Mononuclear cell (primary cell): ENCODE measurements at regions not wholly inside any gene's neighbourhood (a gene's known extent, or its start where the extent isn't known, plus 50 kb on each side); places are given as distances from the start of the nearest gene placed in this dataset.

Source experiments
- H3K27me3 ChIP-seq: 2 replicates; pipeline ENCODE4 v1.6.0; 2011; ENCODE audit warnings: low read length, control low read depth; ENCODE audit not compliant: insufficient read depth
- H3K4me1 ChIP-seq: 2 replicates; pipeline ENCODE4 v1.5.1; 2011; ENCODE audit warnings: mild to moderate bottlenecking, low read length, control low read depth; ENCODE audit not compliant: insufficient read depth
- H3K4me3 ChIP-seq: 2 replicates; pipeline ENCODE4 v1.5.1; 2011; ENCODE audit warnings: mild to moderate bottlenecking, low read length, moderate library complexity
- H3K9me3 ChIP-seq: 2 replicates; pipeline ENCODE4 v1.5.1; 2011; ENCODE audit warnings: low read depth, mild to moderate bottlenecking, control low read depth, low read length

DNA sequence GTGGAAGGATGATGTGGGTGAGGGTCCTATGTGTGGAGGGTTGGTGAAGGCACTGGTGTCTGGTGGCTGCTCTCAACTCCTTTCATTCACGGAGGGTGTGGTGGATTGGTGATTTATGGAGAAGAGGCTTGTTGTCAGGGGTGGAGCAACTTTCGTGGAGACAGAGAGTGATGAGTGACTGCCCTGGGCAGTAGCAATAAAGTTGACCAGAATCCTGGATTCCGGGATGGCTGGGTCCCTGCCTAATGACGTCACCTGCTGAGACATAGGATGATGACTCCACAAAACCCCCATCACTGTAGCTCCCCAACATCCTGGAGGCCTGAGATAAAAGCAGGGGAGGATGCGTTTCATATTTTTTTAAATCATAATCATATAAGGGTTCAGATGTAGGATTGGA lies 193.0 kb downstream of the ACKR3 start:
- no peaks in the 10 kb centered on the region for H3K27me3 ChIP-seq
- H3K4me3 ChIP-seq: no peak overlapping the region
- H3K4me1 ChIP-seq: no peaks in the 10 kb centered on the region
- H3K9me3 ChIP-seq: no peaks in the 10 kb centered on the region

DNA sequence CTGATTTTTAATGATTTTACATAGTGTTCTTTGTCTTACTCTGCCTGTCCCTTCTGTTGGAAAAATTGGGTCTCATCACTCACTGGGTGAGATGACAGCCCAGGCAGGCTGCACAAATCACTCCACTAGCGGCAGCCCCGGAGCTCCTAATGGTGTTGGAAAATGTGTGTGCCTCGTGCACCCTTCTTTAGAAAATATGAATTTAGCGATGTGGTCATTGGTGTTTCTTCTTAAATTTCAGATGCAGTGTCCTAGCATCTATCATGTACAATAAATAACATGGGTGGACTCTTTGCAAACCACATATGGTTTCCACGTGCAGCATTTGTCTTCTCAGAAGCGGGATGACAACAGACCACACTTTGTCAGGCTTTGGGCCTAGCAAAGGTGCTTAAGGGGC lies 194.2 kb downstream of the ACKR3 start:
- Histone ChIP-seq H3K9me3 (no peaks in the 10 kb centered on the region), H3K4me1 (no peaks in the 10 kb centered on the region), H3K27me3 (no peaks in the 10 kb centered on the region), H3K4me3 (no peak overlapping the region)

DNA sequence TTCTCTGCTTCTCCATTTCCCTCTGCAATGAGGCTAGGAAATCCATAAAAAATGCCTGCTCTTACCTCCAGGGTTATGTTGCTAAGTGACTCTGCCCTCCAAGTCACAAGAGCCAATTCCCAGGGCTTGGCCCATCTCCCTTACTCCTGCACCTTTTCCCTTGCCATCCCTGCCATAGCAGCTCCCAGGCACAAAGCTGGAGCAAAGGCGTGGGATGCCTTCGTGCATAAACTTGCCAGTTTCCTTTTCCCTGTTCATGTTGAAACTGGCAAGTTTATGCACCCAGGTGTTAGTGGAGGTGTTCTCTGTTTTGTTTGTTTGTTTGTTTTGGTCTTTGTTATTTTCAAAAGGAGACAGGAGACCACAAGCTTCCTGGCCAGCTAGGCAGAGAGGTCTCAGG lies 195.1 kb downstream of the ACKR3 start:
- Histone ChIP-seq H3K4me3 (no peak overlapping the region), H3K27me3 (no peaks in the 10 kb centered on the region), H3K9me3 (no peaks in the 10 kb centered on the region), H3K4me1 (no peaks in the 10 kb centered on the region)

GRCh38 chr2:236765478-236765877 lies 195.9 kb downstream of the ACKR3 start:
- Histone ChIP-seq H3K4me3 (no peak overlapping the region), H3K4me1 (no peaks in the 10 kb centered on the region), H3K27me3 (no peaks in the 10 kb centered on the region), H3K9me3 (no peaks in the 10 kb centered on the region)

GRCh38 chr2:236766850-236767249 lies 197.2 kb downstream of the ACKR3 start:
- Histone ChIP-seq H3K9me3 (no peaks in the 10 kb centered on the region), H3K27me3 (no peaks in the 10 kb centered on the region), H3K4me3 (no peak overlapping the region), H3K4me1 (no peaks in the 10 kb centered on the region)

DNA sequence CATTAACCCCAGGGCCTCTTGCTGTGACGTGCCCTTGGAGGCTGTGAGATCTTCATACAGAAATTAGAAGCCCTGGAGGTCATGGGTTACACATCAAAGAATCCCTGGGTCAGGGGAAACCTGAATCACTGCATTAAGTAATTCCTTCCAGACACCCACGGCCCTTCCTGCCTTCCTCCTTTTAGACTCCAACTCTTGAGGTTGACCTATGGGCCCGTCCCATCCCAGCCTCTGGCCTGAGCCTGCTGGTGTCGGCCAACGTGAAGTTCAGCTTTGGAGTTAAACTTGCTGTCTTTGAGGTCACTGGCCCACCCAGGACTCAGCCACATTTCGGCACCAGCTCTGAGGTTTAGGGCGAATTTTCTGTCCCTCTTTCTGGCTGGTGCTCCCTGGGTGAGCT lies 198.3 kb downstream of the ACKR3 start:
- Histone ChIP-seq H3K9me3 (no peaks in the 10 kb centered on the region), H3K4me3 (no peak overlapping the region), H3K27me3 (no peaks in the 10 kb centered on the region), H3K4me1 (no peaks in the 10 kb centered on the region)

DNA sequence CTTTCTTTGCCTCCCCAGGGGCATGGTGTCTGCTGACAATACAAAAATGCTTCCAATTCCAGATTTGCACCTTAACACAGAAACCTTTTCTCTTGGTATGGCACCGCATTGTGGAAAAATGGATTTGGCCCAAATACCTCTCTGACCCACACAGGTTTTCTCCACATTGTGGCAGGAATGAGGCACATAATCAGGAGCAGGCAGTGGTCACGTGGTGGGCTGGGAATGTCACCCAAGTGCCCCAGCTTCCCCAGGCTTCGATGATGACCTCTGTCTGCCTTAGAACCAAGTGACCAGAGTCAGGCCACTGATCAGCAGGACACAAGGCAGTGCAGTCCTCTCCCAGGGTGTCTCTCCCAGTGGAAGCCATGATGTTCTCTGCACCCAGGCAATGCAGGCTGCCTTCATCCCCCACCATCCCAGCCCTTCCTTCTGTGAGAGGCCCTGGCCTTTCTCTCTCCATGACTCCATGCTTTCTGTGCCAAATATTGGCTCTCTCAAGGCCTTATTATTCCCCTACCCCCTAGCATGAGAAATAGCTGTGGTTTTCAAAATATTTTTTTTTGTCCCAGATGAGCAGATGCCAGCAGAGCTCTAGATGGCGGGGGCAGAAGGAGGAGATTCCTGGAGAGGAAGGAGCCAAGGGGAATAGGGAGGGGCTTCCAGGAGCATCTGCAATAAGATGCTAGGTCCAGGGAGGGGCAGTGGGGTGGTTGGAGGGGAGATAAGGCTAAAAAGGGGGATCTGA lies 198.9 kb downstream of the ACKR3 start:
- H3K9me3 ChIP-seq: no peaks in the 10 kb centered on the region
- H3K4me3 ChIP-seq: no peak overlapping the region
- H3K4me1 ChIP-seq: no peaks in the 10 kb centered on the region
- no peaks in the 10 kb centered on the region for H3K27me3 ChIP-seq

DNA sequence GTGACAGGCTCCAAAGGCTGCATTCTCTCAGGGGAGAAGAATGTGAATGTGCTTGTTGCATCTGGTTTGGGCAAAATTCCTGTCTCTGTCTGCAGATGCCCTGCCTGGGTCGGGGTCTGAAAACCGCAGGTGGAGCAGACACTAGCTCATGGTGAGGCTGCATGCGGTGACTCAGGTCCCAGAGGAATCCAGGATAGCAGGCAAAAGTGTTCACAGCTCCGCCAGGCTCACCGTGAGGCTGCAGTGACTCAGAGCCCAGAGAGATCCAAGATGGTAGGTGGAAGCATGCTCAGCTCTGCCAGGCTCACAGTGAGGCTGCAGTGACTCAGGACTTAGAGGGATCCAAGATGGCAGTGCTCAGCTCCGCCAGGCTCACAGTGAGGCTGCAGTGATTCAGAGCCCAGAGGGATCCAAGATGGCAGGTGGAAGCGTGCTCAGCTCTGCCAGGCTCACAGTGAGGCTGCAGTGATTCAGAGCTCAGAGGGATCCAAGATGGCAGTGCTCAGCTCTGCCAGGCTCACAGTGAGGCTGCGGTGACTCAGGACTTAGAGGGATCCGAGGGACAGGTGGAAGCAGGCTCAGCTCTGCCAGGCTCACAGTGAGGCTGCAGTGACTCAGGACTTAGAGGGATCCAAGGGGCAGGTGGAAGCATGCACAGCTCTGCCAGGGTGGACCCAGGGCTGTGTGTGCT lies 200.5 kb downstream of the ACKR3 start:
- Histone ChIP-seq H3K9me3 (no peaks in the 10 kb centered on the region), H3K4me3 (no peak overlapping the region), H3K27me3 (no peaks in the 10 kb centered on the region), H3K4me1 (no peaks in the 10 kb centered on the region)

DNA sequence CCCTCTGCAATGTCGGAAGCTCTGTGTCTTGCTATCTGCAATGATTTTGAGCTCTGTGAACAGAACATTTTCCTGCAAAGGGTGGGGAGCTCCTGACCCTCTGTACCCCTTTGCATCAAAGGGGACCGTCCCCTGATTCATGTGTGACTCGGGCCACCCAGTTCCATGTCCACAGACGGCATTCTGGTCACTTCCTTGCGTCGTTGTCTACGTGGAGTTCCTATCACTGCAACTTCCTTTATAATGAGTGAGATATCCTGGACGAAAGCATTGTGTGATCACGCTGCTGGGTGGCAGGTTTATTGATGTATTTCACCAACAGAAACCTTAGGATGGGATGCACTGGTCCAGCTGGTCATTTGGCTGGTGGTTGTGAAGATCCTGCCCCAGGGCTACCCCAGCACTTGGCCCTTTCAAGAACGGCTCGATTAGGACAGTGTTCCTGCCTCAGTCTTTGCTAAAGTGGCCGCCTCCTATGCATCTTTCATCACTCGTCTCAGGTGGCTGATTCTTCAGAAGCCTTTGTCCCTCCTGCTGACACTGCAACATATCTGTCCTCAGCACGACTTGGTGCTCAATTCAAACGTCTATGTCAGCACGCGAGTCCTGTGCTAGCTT lies 202.7 kb downstream of the ACKR3 start:
- H3K9me3 ChIP-seq: no peaks in the 10 kb centered on the region
- H3K4me3 ChIP-seq: no peak overlapping the region
- H3K4me1 ChIP-seq: no peaks in the 10 kb centered on the region
- H3K27me3 ChIP-seq: no peaks in the 10 kb centered on the region

GRCh38 chr2:236773206-236773605 lies 203.6 kb downstream of the ACKR3 start:
- Histone ChIP-seq H3K4me3 (no peak overlapping the region), H3K4me1 (no peaks in the 10 kb centered on the region), H3K9me3 (no peaks in the 10 kb centered on the region), H3K27me3 (no peaks in the 10 kb centered on the region)

DNA sequence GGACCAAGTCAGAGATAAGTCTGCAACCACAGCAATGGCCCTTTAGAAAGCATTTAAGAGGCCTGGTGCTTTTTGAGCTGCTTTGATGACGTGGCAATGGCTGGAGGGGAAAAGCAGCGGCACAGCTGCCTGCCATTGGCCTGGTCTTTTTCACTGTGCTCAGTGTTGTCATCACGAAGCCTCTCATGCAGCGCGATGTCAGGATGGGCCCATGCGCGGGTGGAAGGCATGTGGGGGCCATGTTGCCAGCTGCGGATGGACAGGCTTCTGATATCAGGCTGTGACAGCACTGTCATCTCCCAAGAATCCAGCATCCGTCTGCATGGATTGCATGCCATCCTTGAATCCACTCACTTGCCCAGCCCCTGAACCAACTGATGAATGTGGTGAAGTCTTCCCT lies 204.5 kb downstream of the ACKR3 start:
- H3K4me1 ChIP-seq: no peaks in the 10 kb centered on the region
- H3K9me3 ChIP-seq: no peaks in the 10 kb centered on the region
- H3K27me3 ChIP-seq: no peaks in the 10 kb centered on the region
- no peak overlapping the region for H3K4me3 ChIP-seq

DNA sequence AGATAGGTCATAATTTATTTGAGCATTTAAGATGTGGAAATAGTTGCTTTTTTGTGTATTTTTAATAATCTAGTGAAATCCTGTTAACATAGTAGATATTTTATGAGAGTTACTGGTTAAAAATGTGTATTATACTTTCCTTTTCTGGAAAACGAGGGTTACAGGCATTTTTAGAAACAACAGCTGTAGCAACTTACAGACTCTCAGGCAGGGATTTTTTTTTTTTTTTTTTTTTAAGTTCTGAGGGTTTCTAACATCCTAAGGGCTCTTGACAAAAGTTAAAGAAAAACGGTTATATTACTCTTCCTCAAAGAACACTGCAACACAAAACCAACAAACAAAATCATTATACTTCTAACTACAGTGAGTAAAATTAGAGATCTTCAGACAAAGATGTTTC lies 205.9 kb downstream of the ACKR3 start:
- no peaks in the 10 kb centered on the region for H3K27me3 ChIP-seq
- no peaks in the 10 kb centered on the region for H3K9me3 ChIP-seq
- no peak overlapping the region for H3K4me3 ChIP-seq
- no peaks in the 10 kb centered on the region for H3K4me1 ChIP-seq

DNA sequence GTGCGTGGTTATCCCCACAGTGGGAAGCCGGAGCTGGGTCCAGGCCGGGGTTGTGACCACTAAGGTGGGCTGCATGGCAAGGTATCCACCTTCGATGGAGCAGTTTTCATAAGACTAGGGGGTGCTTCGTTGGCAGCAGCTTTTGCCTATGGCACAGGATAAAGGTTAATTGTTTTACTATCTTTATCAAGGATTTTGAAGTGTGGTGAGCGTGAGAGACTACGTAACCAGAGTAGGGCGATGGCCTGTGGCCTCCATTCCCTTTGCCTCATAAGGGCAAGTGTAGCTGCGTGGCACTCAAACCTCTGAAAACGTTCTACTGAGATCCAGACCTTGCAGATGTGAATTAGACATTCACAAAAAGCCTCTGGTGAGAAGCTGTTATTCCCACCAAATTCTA lies 206.6 kb downstream of the ACKR3 start:
- Histone ChIP-seq H3K27me3 (no peaks in the 10 kb centered on the region), H3K4me3 (no peak overlapping the region), H3K9me3 (no peaks in the 10 kb centered on the region), H3K4me1 (no peaks in the 10 kb centered on the region)

DNA sequence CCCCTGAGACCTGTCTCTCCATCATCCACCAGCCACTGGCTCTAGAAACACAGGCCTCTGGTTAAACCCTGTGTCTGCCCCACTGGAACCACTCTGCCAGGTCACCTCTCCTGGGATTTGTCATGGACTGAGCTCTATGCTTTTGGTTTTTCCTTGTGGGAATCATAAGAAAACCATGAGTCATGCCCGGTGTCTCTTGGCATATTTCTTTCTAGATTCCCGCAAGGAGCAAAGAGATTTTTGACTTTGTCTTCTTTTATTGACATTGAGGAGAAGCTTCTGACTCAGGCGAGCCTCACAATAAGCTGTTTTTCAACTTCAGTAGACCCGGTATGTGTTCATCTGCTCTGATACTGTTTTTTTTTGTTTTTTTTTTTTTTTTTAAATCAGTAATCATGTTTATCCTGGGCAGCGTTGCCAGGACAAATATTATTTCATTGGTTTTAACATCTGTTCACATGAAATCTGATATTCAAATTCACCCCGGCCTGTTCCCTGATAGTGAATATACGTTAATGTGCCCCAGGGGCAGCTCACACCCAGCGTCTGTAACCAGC lies 207.1 kb downstream of the ACKR3 start:
- H3K4me3 ChIP-seq: no peak overlapping the region
- H3K9me3 ChIP-seq: no peaks in the 10 kb centered on the region
- no peaks in the 10 kb centered on the region for H3K27me3 ChIP-seq
- H3K4me1 ChIP-seq: no peaks in the 10 kb centered on the region

GRCh38 chr2:236777408-236777807 lies 207.8 kb downstream of the ACKR3 start:
- peaks cover 2% of the 10 kb centered on the region for H3K27me3 ChIP-seq
- no peaks in the 10 kb centered on the region for H3K4me1 ChIP-seq
- H3K4me3 ChIP-seq: no peak overlapping the region
- H3K9me3 ChIP-seq: no peaks in the 10 kb centered on the region
